ENCODE measurements at regions not wholly inside any gene's neighbourhood (a gene's known extent, or its start where the extent isn't known, plus 50 kb on each side); places are given as distances from the start of the nearest gene placed in this dataset.

DNA sequence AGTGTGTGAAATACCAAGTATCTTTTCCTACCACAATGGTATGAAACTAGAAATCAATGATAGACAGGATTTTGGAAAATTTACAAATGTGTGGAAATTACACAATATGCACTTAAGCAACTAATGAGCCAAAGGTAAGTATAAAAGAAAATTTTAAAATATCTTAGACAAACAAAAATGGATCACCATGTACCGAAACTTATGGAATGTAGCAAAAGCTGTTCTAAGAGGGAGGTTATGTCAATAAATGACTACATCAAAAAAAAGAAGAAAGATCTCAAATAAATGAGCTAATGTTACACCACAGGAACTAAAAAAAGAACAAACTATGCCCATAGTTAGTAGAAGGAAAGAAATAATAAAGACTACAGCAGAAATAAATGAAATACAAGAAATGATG, 1084.1 kb downstream of the TECRL start:
- H3K4me3 ChIP-seq (ENCODE audit: low read length), result no peak overlapping the region
- peaks cover 8% of the 10 kb centered on the region for H3K9me3 Mint-ChIP-seq
- H3K9me3 ChIP-seq (ENCODE audit: control insufficient read depth in 1 of 2, insufficient read depth in 1 of 2, low read length in 2 of 2), result peaks cover 0 to 4% of the 10 kb centered on the region in 2 experiments
- no peaks in the 10 kb centered on the region for H3K36me3 Mint-ChIP-seq (ENCODE audit: low read depth)
- TF ChIP-seq, protein P1, sequence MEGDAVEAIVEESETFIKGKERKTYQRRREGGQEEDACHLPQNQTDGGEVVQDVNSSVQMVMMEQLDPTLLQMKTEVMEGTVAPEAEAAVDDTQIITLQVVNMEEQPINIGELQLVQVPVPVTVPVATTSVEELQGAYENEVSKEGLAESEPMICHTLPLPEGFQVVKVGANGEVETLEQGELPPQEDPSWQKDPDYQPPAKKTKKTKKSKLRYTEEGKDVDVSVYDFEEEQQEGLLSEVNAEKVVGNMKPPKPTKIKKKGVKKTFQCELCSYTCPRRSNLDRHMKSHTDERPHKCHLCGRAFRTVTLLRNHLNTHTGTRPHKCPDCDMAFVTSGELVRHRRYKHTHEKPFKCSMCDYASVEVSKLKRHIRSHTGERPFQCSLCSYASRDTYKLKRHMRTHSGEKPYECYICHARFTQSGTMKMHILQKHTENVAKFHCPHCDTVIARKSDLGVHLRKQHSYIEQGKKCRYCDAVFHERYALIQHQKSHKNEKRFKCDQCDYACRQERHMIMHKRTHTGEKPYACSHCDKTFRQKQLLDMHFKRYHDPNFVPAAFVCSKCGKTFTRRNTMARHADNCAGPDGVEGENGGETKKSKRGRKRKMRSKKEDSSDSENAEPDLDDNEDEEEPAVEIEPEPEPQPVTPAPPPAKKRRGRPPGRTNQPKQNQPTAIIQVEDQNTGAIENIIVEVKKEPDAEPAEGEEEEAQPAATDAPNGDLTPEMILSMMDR (IDR thresholded peaks at IDR 0.05), result no peak
- POLR2A ChIA-PET, result no interaction called here
- no peaks in the 10 kb centered on the region for H3K27me3 Mint-ChIP-seq
- H3K27ac ChIP-seq (ENCODE audit: low read depth in 1 of 2, low read length in 2 of 2), result no peak overlapping the region
- ATAC-seq (ENCODE audit: poor library complexity) (no peak), DNase-seq (no peak)
- no peaks in the 10 kb centered on the region for H3K4me1 Mint-ChIP-seq (ENCODE audit: low read depth)
- no peaks in the 10 kb centered on the region for H3K4me1 ChIP-seq (ENCODE audit: insufficient read depth, low read length)
- no peaks in the 10 kb centered on the region for H3K27me3 ChIP-seq (ENCODE audit: control insufficient read depth in 1 of 2, insufficient read depth in 2 of 2, low read length in 2 of 2)
- CTCF ChIA-PET, result no interaction called here
- intact Hi-C loops (cut with DNase I, micrococcal nuclease), result no loop called here
- no peaks in the 10 kb centered on the region for H3K36me3 ChIP-seq (ENCODE audit: insufficient read depth, low read length)
- no peak overlapping the region for H3K4me3 Mint-ChIP-seq
- H3K27ac Mint-ChIP-seq, result no peak overlapping the region

DNA sequence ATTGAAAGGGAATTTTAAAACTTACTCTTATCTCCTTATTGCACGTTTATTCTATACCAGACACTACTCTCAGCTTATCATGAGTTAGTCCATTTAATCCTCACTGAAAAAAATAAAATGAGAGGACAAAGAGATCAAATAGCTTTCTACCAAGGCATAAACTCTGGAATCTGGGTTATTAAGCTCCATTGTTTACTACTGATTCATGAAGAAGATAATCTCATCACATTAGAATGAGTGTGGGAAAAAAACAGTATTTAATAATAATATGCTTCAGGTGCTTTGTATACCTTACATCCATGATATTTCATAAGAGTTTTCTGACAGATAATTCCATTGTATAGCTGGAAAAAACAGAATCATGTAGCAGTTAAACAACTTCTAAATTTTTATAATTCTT, 1092.6 kb downstream of the TECRL start:
- intact Hi-C loops (cut with DNase I, micrococcal nuclease), result no loop called here
- H3K4me1 ChIP-seq (ENCODE audit: insufficient read depth, low read length), result no peaks in the 10 kb centered on the region
- CTCF ChIA-PET, result interaction anchor here (1.7 kb wide), 1 partner anchor 47 kb away, joined by 3 read pairs; no protein-coding TSS in a partner anchor
- POLR2A ChIA-PET, result no interaction called here
- Mint-ChIP-seq H3K4me3 (no peak overlapping the region), H3K36me3 (ENCODE audit: low read depth) (no peaks in the 10 kb centered on the region), H3K27me3 (no peaks in the 10 kb centered on the region), H3K4me1 (ENCODE audit: low read depth) (no peaks in the 10 kb centered on the region), H3K9me3 (peaks cover 7% of the 10 kb centered on the region), H3K27ac (no peak overlapping the region)
- H3K9me3 ChIP-seq (ENCODE audit: control insufficient read depth in 1 of 2, insufficient read depth in 1 of 2, low read length in 2 of 2), result no peaks in the 10 kb centered on the region
- ATAC-seq (ENCODE audit: poor library complexity) (no peak), DNase-seq (no peak)
- no peaks in the 10 kb centered on the region for H3K36me3 ChIP-seq (ENCODE audit: insufficient read depth, low read length)
- no peak overlapping the region for H3K4me3 ChIP-seq (ENCODE audit: low read length)
- H3K27ac ChIP-seq (ENCODE audit: low read depth in 1 of 2, low read length in 2 of 2), result no peak overlapping the region
- no peaks in the 10 kb centered on the region for H3K27me3 ChIP-seq (ENCODE audit: control insufficient read depth in 1 of 2, insufficient read depth in 2 of 2, low read length in 2 of 2)
- TF ChIP-seq, protein P1 (IDR thresholded peaks at IDR 0.05), result no peak

DNA sequence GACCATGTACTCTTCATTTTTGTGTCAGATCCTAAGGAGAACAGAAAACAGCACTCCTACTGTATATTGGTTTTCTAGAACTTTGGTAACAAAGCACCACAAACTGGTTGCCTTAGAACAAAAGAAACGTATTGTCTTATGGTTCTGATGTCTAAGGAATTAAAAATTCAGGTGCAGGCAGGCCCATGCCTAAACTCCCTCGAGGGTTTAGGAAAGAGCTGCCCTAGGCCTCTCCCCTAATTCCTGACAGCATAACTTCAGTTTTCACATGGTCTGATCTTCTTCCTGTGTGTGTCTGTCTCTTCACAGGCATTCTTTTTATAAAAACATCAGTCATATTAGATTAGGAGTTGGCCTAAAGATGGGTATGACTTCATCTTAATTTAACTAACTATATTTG, 1093.6 kb downstream of the TECRL start:
- DNase-seq, result no peak
- TF ChIP-seq, protein P1 (IDR thresholded peaks at IDR 0.05), result no peak
- POLR2A ChIA-PET, result no interaction called here
- no peaks in the 10 kb centered on the region for H3K27me3 ChIP-seq (ENCODE audit: control insufficient read depth in 1 of 2, insufficient read depth in 2 of 2, low read length in 2 of 2)
- H3K36me3 ChIP-seq (ENCODE audit: insufficient read depth, low read length), result no peaks in the 10 kb centered on the region
- Mint-ChIP-seq H3K9me3 (peaks cover 10% of the 10 kb centered on the region), H3K4me1 (ENCODE audit: low read depth) (no peaks in the 10 kb centered on the region), H3K27me3 (no peaks in the 10 kb centered on the region), H3K27ac (no peak overlapping the region), H3K36me3 (ENCODE audit: low read depth) (no peaks in the 10 kb centered on the region), H3K4me3 (no peak overlapping the region)
- H3K4me1 ChIP-seq (ENCODE audit: insufficient read depth, low read length), result no peaks in the 10 kb centered on the region
- no peak overlapping the region for H3K4me3 ChIP-seq (ENCODE audit: low read length)
- CTCF ChIA-PET, result interaction anchor here (1.7 kb wide), 1 partner anchor 46 kb away, joined by 3 read pairs; no protein-coding TSS in a partner anchor
- no peak overlapping the region for H3K27ac ChIP-seq (ENCODE audit: low read depth in 1 of 2, low read length in 2 of 2)
- ATAC-seq (ENCODE audit: poor library complexity), result no peak
- intact Hi-C loops (cut with DNase I, micrococcal nuclease), result no loop called here
- no peaks in the 10 kb centered on the region for H3K9me3 ChIP-seq (ENCODE audit: control insufficient read depth in 1 of 2, insufficient read depth in 1 of 2, low read length in 2 of 2)

Measured in CD4-positive, alpha-beta T cell (primary cell).